Fibroblast of peridontal ligament (primary cell): ENCODE measurements at regions not wholly inside any gene's neighbourhood (a gene's known extent, or its start where the extent isn't known, plus 50 kb on each side); places are given as distances from the start of the nearest gene placed in this dataset.
"Not testable (repeated sequence)": the region's sequence is repeated elsewhere in the genome, so short reads cannot be mapped to it uniquely, and the experiment has no call there.

Experiments used
- DNase-seq: peaks from one replicate; pipeline ENCODE4 v3.0.0-alpha.2; 2010; ENCODE audit errors: extremely low read depth

DNA sequence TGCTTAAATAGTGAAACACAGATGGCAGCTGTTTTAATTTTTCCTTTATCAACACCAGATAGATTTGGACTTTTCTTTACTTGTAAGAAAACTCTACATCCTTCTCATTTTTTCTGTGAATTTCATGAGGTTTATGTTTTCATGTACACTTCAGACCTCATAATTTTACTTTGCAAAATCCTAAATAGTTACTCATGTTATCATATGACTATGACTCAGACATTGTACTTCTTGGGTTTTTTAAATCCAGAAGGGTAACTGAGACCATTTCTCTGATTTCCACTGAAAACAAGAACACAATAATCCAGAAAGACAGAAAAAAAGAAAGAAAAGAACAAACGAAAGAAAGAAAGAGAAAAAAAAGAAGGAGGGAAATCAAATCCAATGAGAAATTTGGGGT lies 1021.6 kb downstream of the NCAM2 start:
- DNase-seq = peak; percentile 35

DNA sequence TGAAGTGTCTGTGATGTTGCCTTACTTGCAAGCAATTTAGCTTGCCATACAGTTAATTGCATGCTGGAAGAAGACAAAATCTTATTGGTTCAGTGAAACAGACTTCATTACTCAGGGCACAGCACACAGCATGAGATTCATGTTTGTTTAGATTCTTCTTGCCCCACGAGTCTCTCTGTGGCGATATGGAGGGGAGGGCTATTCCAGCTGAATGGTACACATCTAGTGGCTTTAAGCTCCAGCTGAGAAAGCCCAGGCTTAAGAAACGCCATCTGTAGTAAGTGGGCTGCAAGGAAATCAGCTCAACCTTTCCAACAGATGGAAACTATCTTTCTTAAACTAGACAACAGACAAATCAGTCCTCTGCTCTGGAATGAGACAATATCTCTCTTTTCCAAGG lies 1022.0 kb downstream of the NCAM2 start:
- DNase-seq = peak; percentile 13

DNA sequence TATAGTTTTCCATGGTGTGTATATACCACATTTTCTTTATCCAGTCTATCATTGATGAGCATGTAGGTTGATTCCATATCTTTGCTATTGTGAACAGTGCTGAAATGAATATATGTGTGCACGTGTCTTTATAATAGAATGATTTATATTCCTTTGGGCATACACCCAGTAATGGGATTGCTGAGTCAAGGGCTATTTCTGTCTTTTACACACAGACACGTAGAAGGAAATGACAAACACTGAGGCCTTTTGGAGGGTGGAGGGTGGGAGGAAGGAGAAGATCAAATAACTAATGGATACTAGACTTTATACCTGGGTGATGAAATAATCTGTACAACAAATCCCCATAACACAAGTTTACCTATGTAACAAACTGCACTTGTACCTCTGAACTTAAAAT lies 1025.7 kb downstream of the NCAM2 start:
- not testable (repeated sequence) for DNase-seq

DNA sequence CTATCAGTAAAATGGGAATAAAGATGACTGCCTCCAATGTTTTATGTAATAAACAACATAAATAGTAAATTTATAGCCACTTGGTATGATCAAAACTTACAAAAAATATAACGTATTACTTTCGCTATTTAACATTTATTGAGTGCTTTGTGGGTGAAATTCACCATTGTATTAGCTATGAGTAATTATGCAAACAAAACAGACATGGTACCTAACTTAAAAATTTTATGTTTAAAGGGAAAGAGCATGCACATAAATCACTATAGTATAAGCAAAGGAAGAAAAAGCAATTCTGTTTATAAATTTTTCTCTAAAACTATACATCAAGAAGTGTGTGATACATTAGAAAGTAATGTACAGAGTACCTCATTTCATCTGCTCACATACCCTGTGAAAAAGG lies 1046.2 kb downstream of the NCAM2 start:
- DNase-seq = no peak

DNA sequence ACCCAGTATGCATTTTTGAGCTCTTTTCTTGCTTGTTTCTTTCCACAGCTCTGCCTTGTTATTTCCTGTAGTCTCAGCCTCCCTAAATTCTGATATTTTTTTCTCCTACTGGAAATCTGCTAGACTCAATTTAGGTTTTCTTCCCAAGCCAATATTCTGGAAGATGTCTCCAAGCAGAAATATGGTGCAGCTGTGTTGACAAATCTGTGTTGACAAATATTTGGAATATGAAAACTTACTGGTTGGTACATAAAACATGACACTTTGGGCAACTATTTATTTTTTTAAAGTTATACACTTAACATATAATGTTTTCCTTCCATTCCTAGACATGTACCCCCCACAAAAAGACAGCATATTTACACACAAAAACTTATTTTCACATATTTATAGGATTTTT lies 1048.4 kb downstream of the NCAM2 start:
- no peak for DNase-seq

DNA sequence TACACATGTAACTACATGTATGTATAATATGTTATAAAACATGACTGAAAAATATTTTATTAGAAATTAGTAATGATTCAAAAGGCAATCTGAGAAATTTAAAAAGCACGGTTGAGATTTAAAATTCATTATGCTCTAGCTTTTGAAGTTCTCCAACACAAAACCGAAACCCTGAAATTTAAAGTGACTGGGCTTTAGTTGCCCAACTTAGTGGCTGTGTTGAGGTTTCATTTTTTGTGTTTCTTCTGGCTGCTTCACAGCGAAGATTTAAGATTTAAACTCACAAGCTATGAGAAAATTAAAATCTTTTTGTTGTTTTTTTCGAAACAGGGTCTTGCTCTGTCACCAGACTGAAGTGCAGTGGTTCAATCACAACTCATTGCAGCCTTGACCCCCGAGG lies 1058.7 kb downstream of the NCAM2 start:
- DNase-seq = no peak

DNA sequence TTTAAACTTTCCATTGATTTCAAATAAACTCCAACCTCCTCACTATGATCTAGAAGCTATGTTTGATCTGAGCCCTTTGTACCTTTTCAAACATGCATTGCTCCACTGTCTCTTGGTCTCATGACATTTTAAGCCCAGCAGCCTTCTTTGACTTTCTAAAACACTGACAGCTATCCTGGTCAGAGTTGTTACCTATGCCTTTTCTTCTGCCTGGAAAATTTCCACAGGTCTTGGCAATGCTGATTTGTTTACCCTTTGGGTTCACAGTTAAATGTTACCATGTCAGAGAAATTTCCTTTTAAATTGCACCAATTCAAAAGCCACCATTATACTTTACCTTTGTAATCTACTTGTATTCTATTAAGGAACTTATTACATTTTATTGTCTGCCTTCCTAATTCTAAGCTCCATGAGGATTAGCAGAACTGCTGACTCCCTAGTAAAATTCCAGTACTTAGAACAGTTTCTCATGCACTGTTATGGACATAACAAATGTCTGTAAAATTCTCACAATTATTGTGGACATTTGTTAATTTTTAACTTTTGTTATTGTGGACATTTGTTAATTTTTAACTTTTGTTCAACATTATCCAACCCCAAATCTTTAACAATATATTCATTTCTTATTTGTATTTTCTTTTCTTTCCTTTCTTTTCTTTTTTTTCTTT lies 1064.4 kb downstream of the NCAM2 start:
- no peak for DNase-seq

DNA sequence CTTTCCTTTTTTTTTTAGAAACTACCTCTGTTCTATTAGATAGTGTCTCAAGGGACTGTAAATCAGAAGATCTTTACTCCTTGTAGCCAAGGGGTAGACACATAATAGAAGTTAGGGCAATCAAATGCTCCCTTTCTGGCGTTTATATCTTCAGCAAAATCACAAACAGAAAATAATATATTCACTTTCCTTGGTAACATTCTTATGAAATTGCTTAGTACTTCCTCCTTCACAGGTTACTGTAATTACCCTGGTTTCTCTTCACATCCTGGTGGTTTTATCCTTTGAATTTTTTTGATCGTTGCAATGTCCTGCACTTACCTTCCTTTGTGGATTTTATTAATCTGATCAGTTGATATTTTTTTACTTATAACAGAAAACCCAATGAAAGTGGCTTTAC lies 1064.9 kb downstream of the NCAM2 start:
- DNase-seq = no peak

DNA sequence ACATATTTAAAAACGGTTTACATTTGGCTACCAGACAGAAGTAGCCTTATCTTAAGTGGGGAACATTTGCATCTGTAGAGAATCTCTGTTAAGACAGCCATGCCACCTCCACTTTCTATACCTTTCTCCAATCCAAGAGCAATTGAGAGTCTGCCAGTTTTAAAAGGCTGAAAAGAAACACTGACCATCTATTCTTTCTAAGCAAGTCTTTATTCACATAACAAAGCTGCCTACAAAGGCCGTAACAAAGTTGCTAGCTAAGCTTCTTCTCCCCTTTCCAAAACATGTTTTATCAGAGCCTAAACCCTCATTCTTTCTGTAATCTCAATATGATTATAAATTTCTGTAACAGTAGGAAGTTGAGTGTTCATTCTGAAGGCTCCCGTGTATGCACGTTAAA lies 1078.3 kb downstream of the NCAM2 start:
- DNase-seq = no peak

DNA sequence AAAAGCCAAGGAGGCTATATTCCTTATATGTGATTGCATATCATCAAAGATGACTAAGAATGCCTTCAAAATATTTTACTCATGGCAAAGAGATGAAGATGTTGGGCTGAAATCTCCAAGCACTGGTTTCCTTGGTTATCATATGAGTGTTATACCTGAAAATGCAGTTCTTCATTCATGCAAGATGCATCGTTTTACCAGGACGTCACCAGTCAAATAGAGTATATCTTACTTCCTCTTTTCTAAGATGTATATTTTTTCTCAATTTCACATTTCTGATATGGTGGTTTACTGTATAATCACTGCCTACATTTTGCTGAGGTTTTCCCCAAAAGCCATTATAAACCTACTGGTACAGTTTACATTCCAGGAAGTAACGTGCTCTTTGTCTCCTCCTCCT lies 1085.7 kb downstream of the NCAM2 start:
- DNase-seq = no peak

DNA sequence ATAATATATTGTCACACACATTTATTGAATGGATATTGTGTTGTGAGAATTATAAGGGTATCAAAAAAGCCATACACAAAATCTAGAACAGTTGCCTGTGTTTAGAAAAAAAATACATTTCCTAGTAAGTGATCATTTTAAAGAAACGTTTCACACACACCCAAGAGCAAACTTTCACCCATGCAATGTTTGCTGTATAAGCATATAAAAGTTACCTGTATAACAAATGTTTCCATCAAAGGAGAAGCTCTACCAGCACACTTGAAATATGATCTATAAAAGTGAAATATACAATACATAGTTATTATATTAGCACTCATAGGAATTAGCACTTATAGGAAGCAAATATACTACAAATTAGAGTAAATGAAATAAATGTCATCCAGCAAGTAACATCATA lies 1098.1 kb downstream of the NCAM2 start:
- DNase-seq = no peak

DNA sequence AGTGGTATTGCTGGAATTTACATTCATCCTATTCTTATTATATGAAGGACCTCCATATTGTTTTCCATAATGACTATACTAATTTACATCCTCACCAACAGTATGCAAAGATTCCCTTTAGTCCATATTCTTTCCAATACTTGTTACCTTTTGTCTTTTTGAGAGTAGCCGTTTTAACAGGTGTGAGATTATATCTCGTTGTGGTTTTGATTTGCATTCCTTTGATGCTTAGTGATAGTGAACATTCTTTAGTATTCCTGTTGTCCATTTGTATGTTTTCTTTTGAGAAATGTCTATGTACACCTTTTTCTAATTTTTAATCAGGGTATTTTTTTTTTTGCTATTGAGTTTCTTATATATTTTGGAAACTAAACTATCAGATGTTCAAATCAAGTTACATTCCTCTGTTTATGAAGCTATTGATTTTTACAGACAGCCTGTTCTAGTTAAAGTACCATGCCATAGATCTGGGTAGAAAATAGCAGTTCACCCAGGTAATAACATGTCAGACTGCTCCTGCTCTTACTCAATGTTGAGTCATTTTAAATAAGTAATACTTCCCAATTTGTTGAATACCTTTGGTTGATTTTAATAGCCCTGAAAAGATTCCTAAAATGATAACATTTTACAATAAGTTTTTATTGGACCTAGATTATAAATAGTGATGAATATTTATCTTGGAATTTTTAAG lies 1108.7 kb downstream of the NCAM2 start:
- no peak for DNase-seq

DNA sequence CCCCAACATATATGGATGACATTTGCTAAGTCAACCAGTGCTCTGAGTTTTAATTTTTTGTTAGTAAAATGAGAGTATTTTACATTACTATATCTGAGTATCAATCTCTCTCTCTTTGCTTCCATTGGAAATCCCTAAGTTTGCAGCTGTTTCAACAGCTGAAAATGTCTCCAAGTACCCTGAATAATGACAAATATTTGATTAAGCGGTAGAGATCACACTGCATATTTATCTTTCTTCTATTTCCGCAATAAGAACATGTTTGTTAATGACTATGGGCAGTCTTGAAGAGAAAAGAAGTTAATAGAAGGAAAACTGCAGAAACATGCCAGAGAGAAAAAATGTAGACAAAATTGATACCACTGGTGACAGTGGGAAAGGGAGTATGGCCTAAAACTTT lies 1117.5 kb downstream of the NCAM2 start:
- DNase-seq = no peak

DNA sequence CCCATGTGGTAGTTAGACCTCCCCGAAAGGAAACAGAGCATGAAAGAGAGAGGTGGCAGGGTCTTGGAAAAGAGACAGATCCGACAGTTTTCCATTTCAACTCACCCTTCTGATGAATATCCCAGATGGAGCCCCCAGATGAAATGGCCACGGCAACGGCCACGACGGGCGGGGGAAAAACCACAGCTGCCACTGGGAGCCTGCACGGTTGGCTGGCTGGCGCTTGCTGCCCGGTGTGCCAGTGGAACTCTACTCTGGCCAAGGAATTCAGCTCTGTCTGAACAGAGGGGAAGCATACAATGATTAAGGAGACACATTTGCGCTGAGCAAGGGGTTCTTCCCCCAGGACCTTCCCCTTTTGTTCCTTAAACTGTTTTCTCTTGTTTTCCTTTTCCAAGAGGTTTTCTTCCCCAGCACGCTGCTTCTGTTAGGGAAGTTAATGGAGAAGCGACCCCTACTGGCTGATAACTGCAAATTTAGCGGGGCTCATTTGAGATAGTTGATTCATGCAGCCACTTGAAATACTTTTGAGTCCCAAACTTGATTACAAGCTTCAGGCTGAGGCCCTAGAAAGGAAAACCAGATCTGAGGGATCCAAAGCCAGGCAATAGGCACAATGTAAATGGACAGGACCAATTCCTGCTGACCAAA lies 1122.5 kb downstream of the NCAM2 start:
- no peak for DNase-seq

DNA sequence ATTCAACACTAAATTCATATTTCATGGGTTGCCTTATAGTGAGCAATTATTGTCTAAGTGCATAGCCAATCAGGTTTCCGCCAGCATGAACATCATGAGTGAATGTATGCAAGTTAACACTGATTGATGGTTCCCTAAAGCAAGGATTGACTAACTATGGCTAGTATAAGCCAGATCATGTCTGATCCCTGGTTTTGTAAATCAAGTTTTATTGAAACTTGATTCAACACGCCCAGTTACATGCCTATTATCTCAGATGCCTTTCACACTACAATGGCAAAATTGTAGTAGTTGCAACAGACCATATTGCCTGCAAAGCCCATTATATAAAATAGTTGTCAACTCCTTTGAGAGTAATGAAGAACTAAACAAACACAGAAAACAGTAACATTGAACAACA lies 1127.4 kb downstream of the NCAM2 start:
- no peak for DNase-seq

DNA sequence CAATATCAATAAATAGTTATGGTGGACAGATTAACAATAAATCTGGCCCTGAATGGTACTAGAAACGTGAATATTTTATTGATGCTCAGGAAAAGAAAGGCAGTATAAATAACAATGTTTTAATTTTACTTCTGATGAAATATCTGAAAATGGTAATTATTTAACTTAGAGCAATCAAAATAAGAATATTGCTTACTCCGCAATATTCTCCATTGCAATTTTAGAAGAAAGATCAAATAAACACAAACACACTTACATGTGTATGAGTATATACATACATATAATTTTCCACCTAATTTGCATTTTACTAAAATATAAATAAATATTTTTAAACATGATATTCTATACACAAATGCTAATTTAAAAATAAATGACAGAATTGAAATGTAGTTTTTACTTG lies 1130.5 kb downstream of the NCAM2 start:
- DNase-seq = no peak

DNA sequence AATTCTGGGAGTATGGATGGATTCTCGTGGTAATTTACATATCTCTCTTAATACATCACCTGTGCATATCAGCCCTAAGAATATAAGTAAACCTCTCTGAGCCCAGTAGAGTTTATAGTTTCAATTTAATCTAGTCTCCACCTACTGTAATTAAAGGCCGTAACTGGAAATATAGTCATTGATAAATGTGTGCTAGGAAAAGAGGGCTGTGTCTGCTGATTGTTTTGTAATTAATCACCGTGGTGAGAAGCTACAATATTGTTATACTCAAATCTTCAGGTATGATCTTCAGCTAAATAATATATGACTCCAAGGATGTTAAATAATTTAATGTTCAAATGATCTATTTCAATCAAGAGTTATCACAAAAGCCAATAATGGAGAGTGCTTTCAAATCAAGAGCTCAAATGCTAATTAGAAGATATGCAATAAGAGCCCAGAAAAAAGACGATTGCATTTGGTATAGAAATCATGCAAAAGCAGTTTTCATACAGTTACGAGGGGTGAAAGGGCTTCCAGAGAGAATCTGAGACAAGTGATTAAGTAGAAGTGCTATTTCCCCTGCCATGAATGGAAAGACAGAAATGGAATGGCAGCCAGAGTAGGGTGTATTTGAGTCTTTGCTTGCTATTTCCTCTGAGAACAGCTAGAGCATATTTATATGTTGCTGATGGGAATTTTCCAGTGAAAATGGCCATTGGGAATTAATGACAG lies 1134.3 kb downstream of the NCAM2 start:
- DNase-seq = no peak

DNA sequence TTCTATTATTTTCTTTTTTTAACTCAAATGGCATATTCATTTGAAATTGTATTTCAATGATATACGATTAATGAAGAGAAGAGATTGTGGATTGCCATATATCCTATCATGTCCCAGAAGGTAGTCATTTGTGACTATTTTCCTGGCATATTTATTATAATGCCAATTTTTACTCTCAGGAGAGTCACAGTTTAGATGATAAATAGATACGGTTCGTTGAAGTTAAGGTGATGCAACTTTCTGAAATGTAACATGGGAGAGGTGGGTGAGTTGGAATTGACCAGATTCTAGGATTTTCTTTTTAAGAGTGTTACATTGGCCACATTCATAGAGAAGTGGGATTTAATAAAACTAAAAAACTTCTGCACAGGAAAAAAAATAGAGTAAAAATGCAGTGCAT lies 1138.5 kb downstream of the NCAM2 start:
- DNase-seq = no peak

DNA sequence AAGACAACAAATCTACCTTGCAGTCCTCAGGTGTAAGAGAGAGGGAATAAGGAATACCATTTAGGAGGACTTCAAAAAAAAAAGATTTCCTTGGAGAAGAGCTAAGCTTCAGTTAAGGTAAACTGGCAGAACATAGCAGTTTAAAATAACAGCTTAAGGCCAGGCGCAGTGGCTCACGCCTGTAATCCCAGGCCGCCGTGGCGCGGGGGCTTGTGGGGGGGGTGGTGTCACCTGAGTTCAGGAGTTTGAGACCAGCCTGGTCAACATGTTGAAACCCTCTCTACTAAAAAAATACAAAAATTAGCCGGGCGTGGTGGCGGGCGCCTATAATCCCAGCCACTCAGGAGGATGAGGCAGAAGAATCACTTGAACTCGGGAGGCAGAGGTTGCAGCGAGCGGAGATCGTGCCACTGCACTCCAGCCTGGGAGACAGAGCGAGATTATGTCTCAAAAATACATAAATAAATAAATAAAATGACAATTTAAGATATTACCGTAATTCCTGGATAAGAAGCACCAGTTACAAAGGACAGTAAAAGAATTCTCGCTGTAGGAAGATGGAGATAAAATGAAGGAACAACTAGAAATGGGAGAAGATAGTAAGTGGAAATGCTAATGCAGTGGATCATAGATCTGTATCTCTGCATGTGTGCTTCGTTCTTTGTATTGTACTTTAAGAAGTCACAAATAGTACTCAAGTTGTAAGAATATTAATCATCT lies 1140.2 kb downstream of the NCAM2 start:
- DNase-seq = no peak

DNA sequence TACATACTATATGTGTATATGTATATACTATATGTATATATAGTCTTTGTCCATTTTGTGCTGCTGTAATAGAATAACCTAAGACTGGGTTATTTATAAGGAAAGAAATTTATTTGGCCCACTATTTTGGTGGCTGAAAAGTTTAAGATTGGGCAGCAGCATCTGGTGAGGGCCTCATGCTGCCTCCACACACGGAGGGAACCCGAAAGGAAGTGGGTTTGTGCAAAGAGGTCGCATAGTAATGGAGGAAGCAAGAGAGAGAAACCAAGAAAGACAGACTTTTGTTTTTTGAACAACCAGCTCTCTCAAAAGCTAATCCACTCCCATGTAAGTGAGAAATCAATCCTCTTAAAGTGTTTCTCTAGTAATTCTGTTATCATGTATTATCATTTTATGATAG lies 1147.3 kb downstream of the NCAM2 start:
- DNase-seq = no peak

DNA sequence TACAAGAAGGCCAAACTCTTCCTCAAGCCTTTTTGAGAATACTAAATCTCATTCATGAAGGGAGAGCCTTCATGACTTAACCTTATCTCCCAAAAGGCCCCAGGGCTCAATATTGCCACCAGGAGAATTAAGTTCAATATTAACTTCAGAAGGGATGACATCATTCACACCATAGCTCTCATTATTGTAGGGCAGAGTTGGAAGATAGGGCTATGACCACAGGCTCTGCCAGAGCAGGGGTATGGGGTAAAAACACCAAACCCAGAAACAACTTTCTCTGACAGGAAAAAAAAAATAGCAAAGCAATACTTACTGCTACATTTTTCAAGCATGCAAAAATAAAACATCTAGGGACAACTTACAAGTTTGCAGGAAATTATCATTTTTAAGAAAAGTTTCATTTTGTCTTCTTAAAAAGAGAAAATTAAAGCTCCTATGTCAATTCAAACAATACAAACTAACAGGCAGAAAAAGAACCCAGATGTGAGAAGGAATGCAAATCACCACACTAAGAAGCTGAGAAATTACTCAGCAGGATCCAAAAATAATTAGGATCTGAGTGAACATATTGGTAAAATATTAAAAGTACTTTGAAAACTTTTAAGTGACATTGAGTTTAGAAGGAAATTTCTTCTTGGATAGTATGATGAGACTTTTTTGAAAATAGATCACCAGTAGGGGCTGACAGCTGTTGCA lies 1156.5 kb downstream of the NCAM2 start:
- DNase-seq = no peak
